GM23338 (cell line): ENCODE measurements at regions not wholly inside any gene's neighbourhood (a gene's known extent, or its start where the extent isn't known, plus 50 kb on each side); places are given as distances from the start of the nearest gene placed in this dataset.

Source experiments
- ATAC-seq: fragments of 200-7000 bp; cut with Tn5 transposase; 3 replicates; pipeline ENCODE4 v1.9.1; 2020
- DNase-seq: peaks from one replicate; pipeline ENCODE4 v3.0.0-alpha.2; 2015; ENCODE audit warnings: low spot score
- H2AFZ ChIP-seq: fragments of 200-600 bp; sonication (generic); 2 replicates; pipeline ENCODE4 v1.8.0; 2016; ENCODE audit warnings: antibody characterized with exemption, mild to moderate bottlenecking, moderate library complexity
- H3F3A ChIP-seq: fragments of 200-600 bp; sonication (generic); replicated peaks from 2 replicates; pipeline ENCODE4 v1.8.0; 2017; ENCODE audit warnings: antibody characterized with exemption, mixed run types, low read depth
- H3K27ac ChIP-seq: fragments of 200-600 bp; sonication (generic); 2 replicates; pipeline ENCODE4 v1.6.1; 2016; ENCODE audit warnings: low read depth
- H3K27me3 ChIP-seq: fragments of 200-600 bp; sonication (generic); 2 replicates; pipeline ENCODE4 v1.8.0; 2016; ENCODE audit warnings: mild to moderate bottlenecking, mixed run types, moderate library complexity; ENCODE audit not compliant: insufficient read depth
- H3K36me3 ChIP-seq: fragments of 200-600 bp; sonication (generic); 2 replicates; pipeline ENCODE4 v1.8.0; 2016; ENCODE audit warnings: mild to moderate bottlenecking; ENCODE audit not compliant: insufficient read depth
- H3K4me1 ChIP-seq: fragments of 200-600 bp; sonication (generic); 2 replicates; pipeline ENCODE4 v1.8.0; 2016; ENCODE audit warnings: mild to moderate bottlenecking, moderate library complexity; ENCODE audit not compliant: insufficient read depth
- H3K4me2 ChIP-seq: fragments of 200-600 bp; sonication (generic); 2 replicates; pipeline ENCODE4 v1.7.1; 2017; ENCODE audit warnings: mixed run types
- H3K4me3 ChIP-seq: fragments of 200-600 bp; sonication (generic); 2 replicates; pipeline ENCODE4 v1.6.1; 2016; ENCODE audit warnings: mixed run types
- H3K79me2 ChIP-seq: fragments of 200-600 bp; sonication (generic); replicated peaks from 2 replicates; pipeline ENCODE4 v1.8.0; 2017; ENCODE audit warnings: mild to moderate bottlenecking; ENCODE audit not compliant: insufficient read depth
- H3K9me2 ChIP-seq: fragments of 200-600 bp; sonication (generic); 2 replicates; pipeline ENCODE4 v1.8.0; 2017; ENCODE audit not compliant: insufficient read depth
- H4K20me1 ChIP-seq: fragments of 200-600 bp; sonication (generic); replicated peaks from 2 replicates; pipeline ENCODE4 v1.8.0; 2017; ENCODE audit warnings: mild to moderate bottlenecking; ENCODE audit not compliant: insufficient read depth
- H3K27ac Mint-ChIP-seq: 2 replicates; pipeline ENCODE4 v1.8.0; 2020; ENCODE audit warnings: inconsistent platforms, mild to moderate bottlenecking, moderate library complexity, mixed read lengths
- H3K27me3 Mint-ChIP-seq: 3 replicates; pipeline ENCODE4 v1.8.0; 2022; ENCODE audit warnings: low read depth, mild to moderate bottlenecking, moderate library complexity, mixed read lengths, inconsistent platforms; ENCODE audit not compliant: insufficient read depth, poor library complexity
- H3K36me3 Mint-ChIP-seq: 3 replicates; pipeline ENCODE4 v1.8.0; 2021; ENCODE audit warnings: low read depth, mild to moderate bottlenecking, inconsistent platforms, moderate library complexity, mixed read lengths
- H3K4me1 Mint-ChIP-seq: 3 replicates; pipeline ENCODE4 v1.8.0; 2020; ENCODE audit warnings: mild to moderate bottlenecking, inconsistent platforms, mixed read lengths
- H3K4me3 Mint-ChIP-seq: 3 replicates; pipeline ENCODE4 v1.8.0; 2021; ENCODE audit warnings: moderate library complexity, mild to moderate bottlenecking, inconsistent platforms, mixed read lengths
- H3K9me3 Mint-ChIP-seq: 3 replicates; pipeline ENCODE4 v1.8.0; 2020; ENCODE audit warnings: moderate library complexity, mild to moderate bottlenecking, inconsistent platforms, mixed read lengths
- CREB1 ChIP-seq: fragments of 250-450 bp; sonication (Bioruptor Pico); IDR thresholded peaks from 2 replicates; pipeline ENCODE4 v1.5.0; 2020; ENCODE audit warnings: low read depth, mild to moderate bottlenecking, moderate library complexity
- ETS1 ChIP-seq: IDR thresholded peaks from 2 replicates; pipeline ENCODE4 v1.6.1; 2016; ENCODE audit warnings: antibody characterized with exemption
- EZH2 ChIP-seq: fragments of 200-600 bp; sonication (generic); IDR thresholded peaks from one replicate; pipeline ENCODE4 v1.8.0; 2017; ENCODE audit warnings: antibody characterized with exemption, mild to moderate bottlenecking, low read depth; ENCODE audit not compliant: unreplicated experiment
- EZH2phosphoT487 ChIP-seq: fragments of 200-600 bp; sonication (generic); IDR thresholded peaks from one replicate; pipeline ENCODE4 v1.8.1; 2018; ENCODE audit warnings: antibody characterized with exemption; ENCODE audit not compliant: unreplicated experiment
- JUNB ChIP-seq: IDR thresholded peaks from one replicate; pipeline ENCODE4 v1.6.1; 2016; ENCODE audit warnings: antibody characterized with exemption; ENCODE audit not compliant: unreplicated experiment
- POLR2AphosphoS5 ChIP-seq: IDR thresholded peaks from 2 replicates; pipeline ENCODE4 v1.6.1; 2016; ENCODE audit warnings: antibody characterized with exemption, low read depth
- ZNF331 ChIP-seq: fragments of 250-450 bp; sonication (Bioruptor Pico); IDR thresholded peaks from 2 replicates; pipeline ENCODE4 v1.5.0; 2020; ENCODE audit warnings: low read depth, mild to moderate bottlenecking, moderate library complexity
- ZNF462 ChIP-seq: fragments of 250-450 bp; sonication (Bioruptor Pico); IDR thresholded peaks from 2 replicates; pipeline ENCODE4 v1.5.0; 2020; ENCODE audit warnings: mild to moderate bottlenecking, moderate library complexity

- Histone ChIP-seq H3K36me3 (no peaks in the 10 kb centered on the region), H3K79me2 (no peaks in the 10 kb centered on the region), H3K27ac (no peak overlapping the region), H3K4me1 (no peaks in the 10 kb centered on the region), H3K27me3 (no peaks in the 10 kb centered on the region), H3K4me2 (no peak overlapping the region), H3K4me3 (no peak overlapping the region), H2AFZ (no peak overlapping the region), H3F3A (no peaks in the 10 kb centered on the region), H3K9me2 (no peaks in the 10 kb centered on the region), H4K20me1 (no peaks in the 10 kb centered on the region)
- Mint-ChIP-seq H3K27me3 (peaks cover 2% of the 10 kb centered on the region), H3K4me1 (no peaks in the 10 kb centered on the region), H3K27ac (no peak overlapping the region), H3K36me3 (no peaks in the 10 kb centered on the region), H3K9me3 (no peaks in the 10 kb centered on the region), H3K4me3 (no peak overlapping the region)
- DNase-seq (no peak), ATAC-seq (no peak)
- TF ChIP-seq JUNB, result no peak
- no peak for TF ChIP-seq ZNF462 (CRISPR knock-in tag)
- TF ChIP-seq EZH2, result no peak
- TF ChIP-seq ZNF331 (CRISPR knock-in tag), result no peak
- TF ChIP-seq POLR2AphosphoS5, result no peak
- no peak for TF ChIP-seq EZH2phosphoT487
- no peak for TF ChIP-seq ETS1
- TF ChIP-seq CREB1, result no peak
Measured at GRCh38 chr6:159508931-159509330, 184.1 kb downstream of the SOD2 start.
